ENCODE measurements at regions not wholly inside any gene's neighbourhood (a gene's known extent, or its start where the extent isn't known, plus 50 kb on each side); places are given as distances from the start of the nearest gene placed in this dataset.

DNA sequence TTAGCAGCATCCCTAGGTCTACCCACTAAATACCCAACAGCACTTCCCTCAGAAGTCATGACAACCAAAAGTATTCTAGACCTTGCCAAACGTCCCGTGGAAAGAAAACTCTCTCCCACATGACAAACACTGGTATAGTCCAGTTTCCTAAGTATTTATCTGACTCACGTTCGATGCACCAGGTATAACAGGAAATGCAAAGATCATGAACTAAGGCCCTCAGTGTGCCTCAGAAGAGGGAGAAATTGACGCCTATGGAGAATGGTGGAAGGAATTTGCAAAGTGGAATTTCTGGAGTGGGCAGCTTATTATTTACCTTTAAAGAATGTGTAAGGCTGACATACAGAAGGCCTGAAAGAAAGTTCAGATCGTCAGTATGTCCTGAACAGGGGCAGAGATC is 523.6 kb upstream of the DAB1 start:
- H3K4me1 ChIP-seq (replicated peaks in 1 of 2; ENCODE audit: control insufficient read depth in 2 of 2, insufficient read depth in 2 of 2, low read length in 2 of 2), result no peaks in the 10 kb centered on the region
- H3K9ac ChIP-seq (ENCODE audit: insufficient read depth in 1 of 2, low read depth in 2 of 2, low read length in 2 of 2), result no peak overlapping the region
- DNase-seq (ENCODE audit: extremely low read depth in 1 of 4, low spot score in 3 of 4) (no peak), ATAC-seq (no peak), FAIRE-seq (no peak)
- 0% methylated on average over 6 of the region's 6 CpGs for WGBS (ENCODE audit: insufficient coverage, low coverage, missing lambda C conversion rate)
- no TSS peak for BruUV-seq (replicated peaks)
- H3K9me1 ChIP-seq (ENCODE audit: control insufficient read depth, insufficient read depth, low read length), result no peaks in the 10 kb centered on the region
- H3K27ac ChIP-seq (ENCODE audit: extremely low read depth, low read depth, low read length), result no peak overlapping the region
- TF ChIP-seq FOXJ2 (tag; IDR thresholded peaks at IDR 0.05) (no peak), SMARCA4 (IDR thresholded peaks at IDR 0.05) (no peak)
- no peaks in the 10 kb centered on the region for H3K27me3 ChIP-seq (ENCODE audit: control insufficient read depth in 2 of 2, insufficient read depth in 2 of 2, low read length in 2 of 2)
- H3K4me3 ChIP-seq, result no peak overlapping the region
- CTCF ChIA-PET (ENCODE audit: low intra/inter-chr PET ratio), result no interaction called here
- intact Hi-C loops (cut with micrococcal nuclease) (no loop called here), in situ Hi-C loops (cut with MboI) (no loop called here)
- no peaks in the 10 kb centered on the region for H3K79me2 ChIP-seq (ENCODE audit: control insufficient read depth, insufficient read depth, low read length)
- H3K9me3 ChIP-seq (replicated peaks; ENCODE audit: control insufficient read depth, insufficient read depth, low read depth, low read length), result no peaks in the 10 kb centered on the region
- POLR2A ChIA-PET, result no interaction called here
- no peaks in the 10 kb centered on the region for H3K36me3 ChIP-seq (ENCODE audit: control insufficient read depth, insufficient read depth, low read length)
- H2AFZ ChIP-seq (ENCODE audit: low read depth, low read length), result no peak overlapping the region
- H4K20me1 ChIP-seq (replicated peaks; ENCODE audit: control insufficient read depth, insufficient read depth, low read length), result no peaks in the 10 kb centered on the region
- no peak overlapping the region for H3K4me2 ChIP-seq (ENCODE audit: insufficient read depth, low read length)

DNA sequence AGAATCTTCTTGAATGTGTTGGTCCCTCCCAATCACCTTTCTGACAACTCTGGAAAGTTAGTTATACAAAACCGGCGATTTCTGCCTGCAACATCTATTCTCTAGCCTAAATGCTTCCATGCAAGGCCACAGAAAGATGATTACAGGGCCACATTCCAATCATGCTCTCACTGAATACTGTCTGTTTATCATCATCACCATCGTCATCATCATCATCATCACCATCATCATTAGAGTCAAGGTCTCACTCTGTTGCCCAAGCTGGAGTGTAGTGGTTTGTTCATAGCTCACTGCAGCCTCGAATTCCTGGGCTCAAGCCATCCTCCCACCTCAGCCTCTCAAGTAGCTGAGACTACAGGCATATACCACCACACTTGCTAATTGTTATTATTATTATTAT is 521.2 kb upstream of the DAB1 start:
- H3K36me3 ChIP-seq (ENCODE audit: control insufficient read depth, insufficient read depth, low read length), result no peaks in the 10 kb centered on the region
- H4K20me1 ChIP-seq (replicated peaks; ENCODE audit: control insufficient read depth, insufficient read depth, low read length), result no peaks in the 10 kb centered on the region
- in situ Hi-C loops (cut with MboI), result no loop called here
- no peak overlapping the region for H2AFZ ChIP-seq (ENCODE audit: low read depth, low read length)
- DNase-seq (ENCODE audit: extremely low read depth in 1 of 4, low spot score in 3 of 4) (no peak), ATAC-seq (no peak), FAIRE-seq (no peak)
- no peaks in the 10 kb centered on the region for H3K4me1 ChIP-seq (replicated peaks in 1 of 2; ENCODE audit: control insufficient read depth in 2 of 2, insufficient read depth in 2 of 2, low read length in 2 of 2)
- no peaks in the 10 kb centered on the region for H3K9me3 ChIP-seq (replicated peaks; ENCODE audit: control insufficient read depth, insufficient read depth, low read depth, low read length)
- H3K9me1 ChIP-seq (ENCODE audit: control insufficient read depth, insufficient read depth, low read length), result no peaks in the 10 kb centered on the region
- ChIA-PET CTCF (ENCODE audit: low intra/inter-chr PET ratio) (no interaction called here), POLR2A (interaction anchor here (1.4 kb wide), 1 partner anchor 12 kb away, joined by 3 read pairs; no protein-coding TSS in a partner anchor)
- H3K4me3 ChIP-seq, result no peak overlapping the region
- BruUV-seq (replicated peaks), result no TSS peak
- H3K4me2 ChIP-seq (ENCODE audit: insufficient read depth, low read length), result no peak overlapping the region
- H3K79me2 ChIP-seq (ENCODE audit: control insufficient read depth, insufficient read depth, low read length), result no peaks in the 10 kb centered on the region
- no peak overlapping the region for H3K27ac ChIP-seq (ENCODE audit: extremely low read depth, low read depth, low read length)
- no peak overlapping the region for H3K9ac ChIP-seq (ENCODE audit: insufficient read depth in 1 of 2, low read depth in 2 of 2, low read length in 2 of 2)
- intact Hi-C loops (cut with micrococcal nuclease), result no loop called here
- 0% methylated on average over 4 of the region's 4 CpGs for WGBS (ENCODE audit: insufficient coverage, low coverage, missing lambda C conversion rate)
- no peaks in the 10 kb centered on the region for H3K27me3 ChIP-seq (ENCODE audit: control insufficient read depth in 2 of 2, insufficient read depth in 2 of 2, low read length in 2 of 2)
- TF ChIP-seq ZNF699 (CRISPR knock-in tag; IDR thresholded peaks at IDR 0.05; ENCODE audit: insufficient replicate concordance) (no peak), CHD1 (IDR thresholded peaks at IDR 0.05; ENCODE audit: low read length) (no peak), ZBTB49 (CRISPR knock-in tag; IDR thresholded peaks at IDR 0.05; ENCODE audit: borderline replicate concordance) (no peak)
- TF ChIP-seq, protein P1, sequence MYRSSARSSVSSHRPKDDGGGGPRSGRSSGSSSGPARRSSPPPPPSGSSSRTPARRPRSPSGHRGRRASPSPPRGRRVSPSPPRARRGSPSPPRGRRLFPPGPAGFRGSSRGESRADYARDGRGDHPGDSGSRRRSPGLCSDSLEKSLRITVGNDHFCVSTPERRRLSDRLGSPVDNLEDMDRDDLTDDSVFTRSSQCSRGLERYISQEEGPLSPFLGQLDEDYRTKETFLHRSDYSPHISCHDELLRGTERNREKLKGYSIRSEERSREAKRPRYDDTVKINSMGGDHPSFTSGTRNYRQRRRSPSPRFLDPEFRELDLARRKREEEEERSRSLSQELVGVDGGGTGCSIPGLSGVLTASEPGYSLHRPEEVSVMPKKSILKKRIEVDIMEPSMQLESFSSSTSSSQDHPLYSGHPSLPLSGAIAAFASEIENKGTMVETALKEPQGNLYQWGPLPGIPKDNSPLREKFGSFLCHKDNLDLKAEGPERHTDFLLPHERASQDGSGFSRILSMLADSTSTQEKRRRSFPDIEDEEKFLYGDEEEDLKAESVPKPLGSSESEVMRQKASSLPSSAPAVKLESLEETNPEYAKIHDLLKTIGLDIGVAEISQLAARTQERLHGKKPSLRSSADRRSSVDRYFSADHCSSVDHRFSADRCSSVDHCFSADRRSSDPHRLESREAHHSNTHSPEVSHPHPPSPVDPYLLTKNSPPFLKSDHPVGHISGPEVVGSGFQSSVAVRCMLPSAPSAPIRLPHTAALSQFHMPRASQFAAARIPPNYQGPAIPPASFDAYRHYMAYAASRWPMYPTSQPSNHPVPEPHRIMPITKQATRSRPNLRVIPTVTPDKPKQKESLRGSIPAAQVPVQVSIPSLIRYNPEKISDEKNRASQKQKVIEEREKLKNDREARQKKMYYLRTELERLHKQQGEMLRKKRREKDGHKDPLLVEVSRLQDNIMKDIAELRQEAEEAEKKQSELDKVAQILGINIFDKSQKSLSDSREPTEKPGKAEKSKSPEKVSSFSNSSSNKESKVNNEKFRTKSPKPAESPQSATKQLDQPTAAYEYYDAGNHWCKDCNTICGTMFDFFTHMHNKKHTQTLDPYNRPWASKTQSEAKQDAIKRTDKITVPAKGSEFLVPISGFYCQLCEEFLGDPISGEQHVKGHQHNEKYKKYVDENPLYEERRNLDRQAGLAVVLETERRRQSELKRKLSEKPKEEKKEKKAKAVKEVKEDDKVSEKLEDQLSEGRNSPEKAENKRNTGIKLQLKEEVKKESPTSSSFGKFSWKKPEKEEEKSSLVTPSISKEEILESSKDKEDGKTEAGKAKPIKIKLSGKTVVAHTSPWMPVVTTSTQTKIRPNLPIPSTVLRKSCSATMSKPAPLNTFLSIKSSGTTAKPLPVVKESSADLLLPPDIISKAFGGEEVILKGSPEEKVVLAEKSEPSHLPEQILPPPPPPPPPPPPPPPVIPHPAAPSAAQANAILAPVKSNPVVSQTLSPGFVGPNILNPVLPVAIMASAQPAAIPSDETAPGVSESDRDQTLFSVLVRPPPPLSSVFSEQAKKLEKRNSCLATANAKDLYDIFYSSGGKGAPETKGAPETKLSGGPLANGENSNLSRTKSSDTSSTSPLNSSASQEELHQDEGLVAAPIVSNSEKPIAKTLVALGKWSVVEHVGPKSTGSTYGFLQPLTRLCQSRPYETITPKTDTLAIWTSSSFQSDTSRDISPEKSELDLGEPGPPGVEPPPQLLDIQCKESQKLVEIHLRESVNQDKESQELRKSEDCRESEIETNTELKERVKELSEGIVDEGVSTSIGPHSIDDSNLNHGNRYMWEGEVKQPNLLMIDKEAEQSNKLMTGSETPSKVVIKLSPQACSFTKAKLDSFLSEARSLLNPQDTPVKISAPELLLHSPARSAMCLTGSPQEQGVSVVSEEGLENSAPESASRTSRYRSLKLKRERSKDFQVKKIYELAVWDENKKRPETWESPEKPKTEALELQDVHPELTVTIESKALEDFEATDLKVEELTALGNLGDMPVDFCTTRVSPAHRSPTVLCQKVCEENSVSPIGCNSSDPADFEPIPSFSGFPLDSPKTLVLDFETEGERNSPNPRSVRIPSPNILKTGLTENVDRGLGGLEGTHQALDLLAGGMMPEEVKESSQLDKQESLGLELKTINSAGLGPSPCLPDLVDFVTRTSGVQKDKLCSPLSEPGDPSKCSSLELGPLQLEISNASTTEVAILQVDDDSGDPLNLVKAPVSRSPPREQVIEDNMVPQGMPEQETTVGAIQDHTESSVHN (IDR thresholded peaks at IDR 0.05; ENCODE audit: borderline replicate concordance in 1 of 2, low read depth in 1 of 2), result no peak

Measured in K562 (cell line).